H54 (cell line): ENCODE measurements at regions not wholly inside any gene's neighbourhood (a gene's known extent, or its start where the extent isn't known, plus 50 kb on each side); places are given as distances from the start of the nearest gene placed in this dataset.

Experiments used
- DNase-seq: peaks from one replicate; pipeline ENCODE4 v3.0.0; 2011; ENCODE audit warnings: low spot score, mixed read lengths; ENCODE audit not compliant: insufficient read length
- FAIRE-seq: peaks from 3 replicates; lab custom pipeline; 2011; peaks lifted over from hg19 to GRCh38; lab: Jason Lieb, UNC
- POLR2A ChIP-seq: IDR thresholded peaks from 2 replicates; pipeline ENCODE4 v1.6.1; 2011; ENCODE audit warnings: low read depth, mild to moderate bottlenecking, low read length

- no peak for FAIRE-seq
- DNase-seq, result no peak
- TF ChIP-seq POLR2A, result no peak
Observed at GRCh38 chr4:147064856-147065255, 119.2 kb upstream of the TTC29 start.

DNA sequence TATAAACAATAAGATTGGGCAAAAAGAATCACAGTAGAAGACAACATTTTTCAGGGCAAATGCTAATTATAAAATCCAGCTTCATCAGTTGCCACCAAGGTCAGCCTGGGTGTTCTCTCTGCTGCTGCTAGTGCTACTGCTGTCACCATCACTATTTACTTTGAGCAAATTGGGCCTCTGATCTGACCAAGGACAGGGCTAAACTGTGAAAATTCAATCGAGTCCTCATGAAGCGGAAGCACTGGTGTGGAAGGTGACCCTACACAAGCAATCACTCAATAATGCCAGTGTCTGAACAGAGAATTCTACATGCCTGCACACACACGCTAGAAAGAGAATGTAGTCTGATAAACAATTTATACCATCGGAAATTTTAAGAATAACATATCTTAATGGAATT, 122.9 kb upstream of the TTC29 start:
- TF ChIP-seq POLR2A, result no peak
- FAIRE-seq (no peak), DNase-seq (no peak)

DNA sequence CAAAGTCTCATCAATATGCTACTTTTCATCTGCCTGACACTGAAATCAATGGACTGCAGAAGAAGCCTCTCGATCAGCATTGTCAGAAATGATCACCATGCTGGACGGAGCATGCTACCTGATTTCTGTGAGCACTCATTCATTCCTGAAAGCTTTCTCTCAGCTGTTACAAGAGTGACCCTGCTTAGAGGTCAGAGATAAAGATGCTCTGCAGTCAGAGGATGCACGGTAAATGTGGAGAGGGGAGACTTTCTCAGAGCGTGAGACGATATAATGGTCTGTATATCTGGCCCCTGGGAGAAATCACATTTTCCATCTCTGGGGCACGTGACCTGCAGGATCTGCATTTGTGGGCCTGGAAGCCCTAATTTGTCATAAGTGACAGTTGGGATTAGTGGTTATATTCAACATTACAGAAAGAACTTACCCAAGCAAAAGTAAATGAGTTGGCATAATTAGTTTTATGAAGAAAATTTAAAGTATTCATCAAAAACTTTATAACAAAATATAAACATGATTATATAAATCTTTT, 125.6 kb upstream of the TTC29 start:
- no peak for TF ChIP-seq POLR2A
- DNase-seq (no peak), FAIRE-seq (no peak)

- DNase-seq (no peak), FAIRE-seq (no peak)
- TF ChIP-seq POLR2A, result no peak
Observed at GRCh38 chr4:147076179-147076578, 130.5 kb upstream of the TTC29 start.

GRCh38 chr4:147076728-147077127, 131.1 kb upstream of the TTC29 start:
- TF ChIP-seq POLR2A, result no peak
- no peak for DNase-seq
- no peak for FAIRE-seq

DNA sequence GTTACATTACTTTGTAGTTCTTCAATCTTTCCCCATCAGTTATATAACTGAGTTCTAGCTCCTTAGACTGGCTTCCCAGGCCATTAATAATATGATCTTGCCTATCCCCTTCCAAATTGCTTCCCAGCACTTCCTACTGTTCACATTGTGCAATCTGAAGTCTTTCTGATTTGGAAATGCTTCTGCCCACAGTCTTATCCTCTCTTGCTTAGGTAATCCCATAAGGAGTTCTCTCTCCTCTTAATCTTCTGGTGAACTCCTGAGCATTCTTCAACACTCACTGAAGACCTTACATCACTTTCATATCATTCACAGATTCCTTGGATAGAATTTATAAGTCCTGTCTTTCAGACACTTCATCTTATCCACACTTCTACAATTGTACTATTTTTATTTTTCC, 132.7 kb upstream of the TTC29 start:
- no peak for DNase-seq
- FAIRE-seq, result no peak
- TF ChIP-seq POLR2A, result no peak

- no peak for TF ChIP-seq POLR2A
- no peak for DNase-seq
- no peak for FAIRE-seq
Observed at GRCh38 chr4:147078875-147079658, 133.4 kb upstream of the TTC29 start.

GRCh38 chr4:147084861-147085260, 139.2 kb upstream of the TTC29 start:
- DNase-seq, result no peak
- no peak for TF ChIP-seq POLR2A
- no peak for FAIRE-seq

GRCh38 chr4:147085781-147086180, 140.1 kb upstream of the TTC29 start:
- no peak for FAIRE-seq
- no peak for DNase-seq
- no peak for TF ChIP-seq POLR2A

DNA sequence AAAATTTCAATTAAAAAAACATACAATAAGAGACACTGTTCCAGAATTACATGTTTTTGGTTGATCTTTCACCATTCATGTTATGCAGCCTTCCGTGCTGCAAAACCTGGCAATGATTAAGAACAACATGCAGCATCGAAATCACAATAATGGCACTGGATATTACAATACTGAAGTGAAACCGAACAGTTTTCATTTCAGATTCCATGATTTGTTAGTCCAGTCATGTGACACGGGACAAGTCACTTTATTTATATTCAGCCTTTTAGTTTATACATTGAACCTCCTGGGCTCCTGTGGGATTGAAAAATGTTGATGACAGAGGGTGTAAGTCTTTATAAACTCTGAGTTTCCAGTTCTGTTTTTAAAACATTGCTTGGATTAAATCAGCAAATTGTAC, 142.5 kb upstream of the TTC29 start:
- TF ChIP-seq POLR2A, result no peak
- DNase-seq (no peak), FAIRE-seq (no peak)

- no peak for TF ChIP-seq POLR2A
- FAIRE-seq (no peak), DNase-seq (no peak)
Observed at GRCh38 chr4:147090486-147090885, 144.8 kb upstream of the TTC29 start.

DNA sequence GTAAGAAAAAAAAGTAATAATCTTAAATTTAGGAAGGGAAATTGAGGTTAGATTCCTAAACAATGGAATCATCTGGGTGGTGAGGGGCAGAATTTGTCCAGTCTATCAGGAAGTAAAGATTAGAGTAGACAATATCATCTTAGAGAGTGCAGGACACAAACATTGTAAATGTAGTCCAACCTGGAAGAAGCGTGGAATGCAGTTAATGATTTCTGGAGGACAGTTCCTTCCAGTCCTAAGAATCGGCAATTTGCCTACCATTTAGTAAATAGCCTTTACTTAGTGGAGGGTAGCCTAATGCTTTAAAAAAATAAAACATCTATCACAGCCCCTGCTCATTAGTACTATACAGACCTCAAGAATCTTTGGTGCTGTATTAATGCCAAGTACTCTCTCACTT, 147.5 kb upstream of the TTC29 start:
- no peak for TF ChIP-seq POLR2A
- FAIRE-seq, result no peak
- no peak for DNase-seq

- TF ChIP-seq POLR2A, result no peak
- no peak for FAIRE-seq
- DNase-seq, result no peak
Observed at GRCh38 chr4:147094238-147094637, 148.6 kb upstream of the TTC29 start.

DNA sequence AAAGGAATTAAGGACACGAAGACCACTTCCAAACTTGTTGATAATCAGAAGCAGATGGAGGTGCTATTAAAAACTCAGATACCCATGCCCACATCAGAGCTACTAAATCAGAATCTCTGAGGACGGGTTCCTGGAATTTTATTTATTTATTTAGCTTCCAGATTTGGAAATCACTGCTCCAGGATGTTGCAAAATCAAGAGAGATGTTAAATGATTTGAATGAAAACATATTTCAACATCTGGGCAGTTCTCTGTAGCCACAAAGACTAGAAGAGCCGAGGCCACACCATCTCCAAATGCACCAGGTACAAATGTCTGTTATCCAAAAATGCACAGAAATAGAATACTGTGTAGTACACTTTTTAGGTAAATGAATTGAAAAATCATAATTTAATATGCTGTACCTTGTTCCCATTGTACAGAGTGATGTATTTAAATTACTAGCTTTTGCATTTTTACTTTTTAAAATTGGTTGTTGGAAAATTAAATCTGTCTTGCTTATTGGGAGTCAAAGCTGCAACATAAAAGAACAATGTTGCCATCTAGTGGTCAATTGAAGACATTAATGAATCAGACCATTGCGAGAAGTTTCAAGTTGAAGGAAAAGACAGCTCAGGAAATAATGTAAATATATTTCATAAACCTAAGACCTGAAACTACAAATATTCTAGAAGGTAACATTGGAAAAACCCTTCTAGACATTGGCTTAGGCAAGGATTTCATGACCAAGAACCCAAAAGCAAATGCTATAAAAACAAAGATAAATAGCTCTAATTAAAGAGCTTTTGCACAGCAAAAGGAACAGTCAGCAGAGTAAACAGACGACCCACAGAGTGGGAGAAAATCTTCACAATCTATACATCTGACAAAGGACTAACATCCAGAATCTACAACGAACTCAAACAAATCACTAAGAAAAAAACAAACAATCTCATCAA, 151.3 kb upstream of the TTC29 start:
- no peak for TF ChIP-seq POLR2A
- no peak for DNase-seq
- no peak for FAIRE-seq
